Transverse colon (tissue), 4 donors: ENCODE measurements at regions not wholly inside any gene's neighbourhood (a gene's known extent, or its start where the extent isn't known, plus 50 kb on each side); places are given as distances from the start of the nearest gene placed in this dataset.

Experiments used
- DNase-seq: peaks from one replicate; pipeline ENCODE4 v3.0.0-alpha.2; 2019
- H3K27ac ChIP-seq, 4 donors: fragments of 200-600 bp; sonication (generic); 2 replicates each; pipeline ENCODE4 v1.5.1; 2016 to 2018; ENCODE audit warnings: inconsistent platforms in 4 of 4
- H3K27me3 ChIP-seq: fragments of 200-600 bp; sonication (generic); 2 replicates; pipeline ENCODE4 v1.5.1; 2017; ENCODE audit warnings: inconsistent platforms
- H3K36me3 ChIP-seq, 4 donors: fragments of 200-600 bp; sonication (generic); 2 replicates each; pipeline ENCODE4 v1.5.1; 2017 to 2019; ENCODE audit warnings: inconsistent platforms in 4 of 4
- H3K4me1 ChIP-seq, 4 donors: fragments of 200-600 bp; sonication (generic); 2 replicates each; pipeline ENCODE4 v1.5.1; 2017 to 2020; ENCODE audit warnings: inconsistent platforms in 4 of 4
- H3K4me3 ChIP-seq, 4 donors: fragments of 200-600 bp; sonication (generic); 1 replicate in 1 of 4; 2 replicates in 3 of 4; pipeline versions ENCODE4 v1.5.1 to v1.6.1; 2017 to 2019; ENCODE audit warnings: inconsistent platforms in 4 of 4
- H3K9me3 ChIP-seq, 2 donors: fragments of 200-600 bp; sonication (generic); 2 replicates each; pipeline ENCODE4 v1.5.1; 2017 to 2019; ENCODE audit warnings: inconsistent platforms in 2 of 2
- EP300 ChIP-seq: sonication (generic); formaldehyde crosslinking; IDR thresholded peaks from one replicate; pipeline ENCODE4 v1.6.1; 2017; ENCODE audit warnings: antibody characterized with exemption, low read depth
- POLR2A ChIP-seq: fragments of 450-650 bp; IDR thresholded peaks from one replicate; pipeline ENCODE4 v1.6.1; 2016; ENCODE audit warnings: antibody characterized with exemption, mild to moderate bottlenecking, moderate library complexity
- POLR2AphosphoS5 ChIP-seq, 3 donors: sonication (generic); formaldehyde crosslinking; IDR thresholded peaks; one replicate each; pipeline ENCODE4 v1.6.1; 2016; ENCODE audit warnings: antibody characterized with exemption in 3 of 3
- WGBS, 2 donors: methylation state at CpG; one replicate each; pipeline ENCODE4 v1.1.5; 2018; ENCODE audit warnings: low coverage in 1 of 2; 5-methylcytosine and 5-hydroxymethylcytosine counted together
- in situ Hi-C, 4 donors: fragments of 200-750 bp; cut with MboI; loops; one replicate each; pipeline versions ENCODE4 v1.15.0 to v1.15.1; 2017; ENCODE audit warnings: low sequenced_read_pairs in 3 of 4, low pct_ligation_motif_present in 1 of 4, low pct_unique_long_range_greater_than_20kb in 1 of 4
- intact Hi-C: fragments of 100-400 bp; cut with DNase I; formaldehyde crosslinking; loops from one replicate; pipeline ENCODE4 v1.15.1; 2023; ENCODE audit warnings: low total_unique reads
- TF ChIP-seq, protein P1 (sequence below), 5 experiments: fragments of 200-600 bp in 3 of 5; fragments of 450-650 bp in 2 of 5; sonication (generic) in 3 of 5; IDR thresholded peaks; 1 replicate in 2 of 5; 2 replicates in 3 of 5; pipeline ENCODE4 v1.5.1; 2016 to 2017; ENCODE audit warnings: antibody characterized with exemption in 5 of 5, inconsistent platforms in 3 of 5, mild to moderate bottlenecking in 2 of 5, moderate library complexity in 1 of 5

DNA sequence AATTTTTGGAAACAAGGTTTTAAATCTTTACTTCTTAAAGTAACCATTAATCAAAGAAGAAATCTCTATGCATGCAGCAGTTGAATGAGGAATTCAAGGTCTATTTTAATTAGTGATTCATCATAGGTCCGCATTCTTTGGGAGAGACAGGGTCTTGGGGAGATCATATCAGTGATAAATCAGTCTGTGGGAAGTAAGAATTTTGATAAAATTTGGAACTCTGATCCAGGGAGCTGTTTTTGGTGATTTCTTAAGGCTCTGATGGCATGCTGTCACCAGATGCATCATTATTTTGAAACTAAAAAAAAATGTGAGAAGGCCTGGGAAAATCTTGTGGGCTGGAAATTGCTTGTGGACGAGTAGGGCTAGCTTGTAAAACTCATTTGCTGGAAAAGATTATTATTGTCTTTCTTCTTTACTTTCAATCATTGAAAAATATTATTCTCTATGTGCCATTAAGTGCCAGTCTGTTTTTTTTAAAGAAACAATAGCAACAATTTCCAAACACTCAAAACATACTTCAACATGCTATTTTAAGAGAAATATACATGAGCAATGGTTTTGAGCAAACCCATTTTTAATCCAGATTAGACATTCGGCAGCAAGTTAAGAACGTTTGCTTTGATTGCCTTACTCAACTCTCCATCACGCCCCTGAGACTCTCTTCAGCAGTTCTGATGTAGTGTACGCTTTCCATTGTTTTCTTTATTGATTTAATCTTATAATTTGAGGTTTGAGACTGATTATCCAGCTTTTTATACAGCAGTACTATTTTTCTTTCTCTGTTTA, 62.6 kb downstream of the ZBTB18 start:
- peaks cover 8% of the 10 kb centered on the region for H3K27me3 ChIP-seq
- TF ChIP-seq POLR2AphosphoS5 (IDR thresholded peaks at IDR 0.05), result no peak
- no peak for TF ChIP-seq EP300
- H3K4me3 ChIP-seq, result no peak overlapping the region
- H3K36me3 ChIP-seq, result no peaks in the 10 kb centered on the region
- 77 to 84% methylated on average over 6 of the region's 6 CpGs for WGBS, 2 donors
- no peak for DNase-seq
- no peak overlapping the region for H3K27ac ChIP-seq
- no peaks in the 10 kb centered on the region for H3K4me1 ChIP-seq
- intact Hi-C loops, result loop anchor here (5.0 kb wide), 1 partner anchor 356 kb away; no protein-coding TSS in a partner anchor
- in situ Hi-C loops, result no loop called here
- no peaks in the 10 kb centered on the region for H3K9me3 ChIP-seq

DNA sequence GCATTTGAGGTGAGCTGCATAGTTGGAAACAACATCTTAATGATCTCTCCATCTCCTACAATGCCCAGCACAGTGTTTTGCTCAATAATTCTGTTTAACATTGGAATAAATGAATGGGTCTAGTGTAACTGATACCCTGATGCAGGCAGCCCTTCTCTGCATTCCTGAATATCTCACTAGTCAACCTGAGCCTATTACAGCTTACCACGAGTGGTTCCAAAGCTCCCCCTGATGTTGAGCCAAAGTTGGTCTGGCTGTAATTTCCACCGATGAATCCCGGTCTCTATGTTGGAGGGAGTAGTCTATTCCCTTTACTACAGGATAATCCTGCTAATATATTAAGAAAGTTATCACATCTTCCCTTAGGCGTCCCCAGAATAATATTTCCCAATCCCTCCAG, 63.8 kb downstream of the ZBTB18 start:
- H3K4me3 ChIP-seq, result no peak overlapping the region
- DNase-seq, result no peak
- TF ChIP-seq, protein P1, sequence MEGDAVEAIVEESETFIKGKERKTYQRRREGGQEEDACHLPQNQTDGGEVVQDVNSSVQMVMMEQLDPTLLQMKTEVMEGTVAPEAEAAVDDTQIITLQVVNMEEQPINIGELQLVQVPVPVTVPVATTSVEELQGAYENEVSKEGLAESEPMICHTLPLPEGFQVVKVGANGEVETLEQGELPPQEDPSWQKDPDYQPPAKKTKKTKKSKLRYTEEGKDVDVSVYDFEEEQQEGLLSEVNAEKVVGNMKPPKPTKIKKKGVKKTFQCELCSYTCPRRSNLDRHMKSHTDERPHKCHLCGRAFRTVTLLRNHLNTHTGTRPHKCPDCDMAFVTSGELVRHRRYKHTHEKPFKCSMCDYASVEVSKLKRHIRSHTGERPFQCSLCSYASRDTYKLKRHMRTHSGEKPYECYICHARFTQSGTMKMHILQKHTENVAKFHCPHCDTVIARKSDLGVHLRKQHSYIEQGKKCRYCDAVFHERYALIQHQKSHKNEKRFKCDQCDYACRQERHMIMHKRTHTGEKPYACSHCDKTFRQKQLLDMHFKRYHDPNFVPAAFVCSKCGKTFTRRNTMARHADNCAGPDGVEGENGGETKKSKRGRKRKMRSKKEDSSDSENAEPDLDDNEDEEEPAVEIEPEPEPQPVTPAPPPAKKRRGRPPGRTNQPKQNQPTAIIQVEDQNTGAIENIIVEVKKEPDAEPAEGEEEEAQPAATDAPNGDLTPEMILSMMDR (IDR thresholded peaks at IDR 0.05), result no peak
- TF ChIP-seq POLR2AphosphoS5 (IDR thresholded peaks at IDR 0.05), result no peak
- no peak for TF ChIP-seq POLR2A
- no peak for TF ChIP-seq EP300
- H3K36me3 ChIP-seq, result no peaks in the 10 kb centered on the region
- no peaks in the 10 kb centered on the region for H3K4me1 ChIP-seq
- WGBS, 2 donors, result 54 to 75% methylated on average over 2 to 4 of the region's 4 CpGs
- H3K27ac ChIP-seq, result no peak overlapping the region
- intact Hi-C loops, result loop anchor here (5.0 kb wide), 1 partner anchor 358 kb away; no protein-coding TSS in a partner anchor
- peaks cover 8% of the 10 kb centered on the region for H3K27me3 ChIP-seq
- H3K9me3 ChIP-seq, result no peaks in the 10 kb centered on the region
- in situ Hi-C loops, result no loop called here

DNA sequence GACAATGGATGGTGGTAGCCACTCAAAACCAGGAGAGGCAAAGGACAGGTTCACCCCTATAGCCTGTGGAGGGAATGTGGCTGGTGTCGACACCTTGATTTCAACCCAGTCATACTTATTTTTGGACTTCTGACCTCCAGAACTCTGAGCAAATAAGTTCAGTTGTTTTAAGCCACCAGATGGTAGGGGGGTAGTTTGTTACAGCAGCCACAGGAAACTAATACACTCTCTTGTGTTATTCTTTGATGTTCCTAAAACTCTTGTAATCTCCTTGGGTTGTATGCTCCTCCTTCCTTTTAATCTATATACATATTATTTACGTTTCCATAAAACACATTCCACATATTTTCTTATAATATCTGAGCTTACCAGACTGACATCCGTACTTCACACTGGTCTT, 65.9 kb downstream of the ZBTB18 start:
- Histone ChIP-seq H3K4me3 (no peak overlapping the region), H3K9me3 (no peaks in the 10 kb centered on the region), H3K27me3 (peaks cover 8% of the 10 kb centered on the region), H3K27ac (no peak overlapping the region), H3K36me3 (no peaks in the 10 kb centered on the region), H3K4me1 (no peaks in the 10 kb centered on the region)
- no peak for DNase-seq
- intact Hi-C loops (no loop called here), in situ Hi-C loops (no loop called here)
- no peak for TF ChIP-seq POLR2A
- TF ChIP-seq POLR2AphosphoS5 (IDR thresholded peaks at IDR 0.05), result no peak
- TF ChIP-seq EP300, result no peak
- 93 to 94% methylated on average over 3 of the region's 3 CpGs for WGBS, 2 donors

DNA sequence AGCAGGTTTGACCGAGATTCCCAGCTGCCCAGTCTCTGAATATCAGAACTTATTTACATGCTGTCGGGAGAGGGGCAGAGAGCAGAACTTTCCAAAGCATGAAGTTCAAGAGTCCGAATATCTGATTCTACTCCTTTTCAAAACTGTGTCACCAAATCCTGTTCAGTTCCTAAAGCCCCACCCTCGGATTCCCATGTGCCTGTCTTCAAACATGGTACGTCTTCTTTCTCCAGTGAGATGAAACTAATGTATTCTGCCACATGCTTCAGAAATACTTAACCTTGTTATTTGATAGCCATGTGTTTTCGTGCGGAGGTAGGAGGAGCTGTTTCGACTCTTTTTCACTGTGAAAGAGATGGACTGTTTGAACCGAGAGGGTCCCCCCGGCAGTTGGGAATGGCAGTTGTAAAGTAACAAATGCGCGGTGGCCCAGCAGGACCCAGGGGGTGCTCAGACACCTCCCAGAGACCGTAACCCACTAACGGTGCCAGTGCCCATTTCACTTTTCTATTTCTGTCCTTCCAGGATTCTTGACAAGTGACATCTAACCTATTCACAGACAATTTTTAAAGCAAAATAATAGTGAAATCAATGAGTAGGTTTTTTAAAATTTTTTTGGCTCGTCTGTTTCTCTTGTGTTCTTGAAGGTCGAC, 67.2 kb downstream of the ZBTB18 start:
- in situ Hi-C loops, result no loop called here
- H3K27ac ChIP-seq, result no peak overlapping the region
- 62 to 74% methylated on average over 13 to 16 of the region's 16 CpGs for WGBS, 2 donors
- intact Hi-C loops, result no loop called here
- H3K36me3 ChIP-seq, result no peaks in the 10 kb centered on the region
- no peak overlapping the region for H3K4me3 ChIP-seq
- no peak for DNase-seq
- H3K27me3 ChIP-seq, result peaks cover 8% of the 10 kb centered on the region
- TF ChIP-seq POLR2AphosphoS5 (IDR thresholded peaks at IDR 0.05) (no peak), POLR2A (no peak), EP300 (no peak)
- TF ChIP-seq, protein P1 (IDR thresholded peaks at IDR 0.05), result no peak
- no peaks in the 10 kb centered on the region for H3K9me3 ChIP-seq
- H3K4me1 ChIP-seq, result no peaks in the 10 kb centered on the region

DNA sequence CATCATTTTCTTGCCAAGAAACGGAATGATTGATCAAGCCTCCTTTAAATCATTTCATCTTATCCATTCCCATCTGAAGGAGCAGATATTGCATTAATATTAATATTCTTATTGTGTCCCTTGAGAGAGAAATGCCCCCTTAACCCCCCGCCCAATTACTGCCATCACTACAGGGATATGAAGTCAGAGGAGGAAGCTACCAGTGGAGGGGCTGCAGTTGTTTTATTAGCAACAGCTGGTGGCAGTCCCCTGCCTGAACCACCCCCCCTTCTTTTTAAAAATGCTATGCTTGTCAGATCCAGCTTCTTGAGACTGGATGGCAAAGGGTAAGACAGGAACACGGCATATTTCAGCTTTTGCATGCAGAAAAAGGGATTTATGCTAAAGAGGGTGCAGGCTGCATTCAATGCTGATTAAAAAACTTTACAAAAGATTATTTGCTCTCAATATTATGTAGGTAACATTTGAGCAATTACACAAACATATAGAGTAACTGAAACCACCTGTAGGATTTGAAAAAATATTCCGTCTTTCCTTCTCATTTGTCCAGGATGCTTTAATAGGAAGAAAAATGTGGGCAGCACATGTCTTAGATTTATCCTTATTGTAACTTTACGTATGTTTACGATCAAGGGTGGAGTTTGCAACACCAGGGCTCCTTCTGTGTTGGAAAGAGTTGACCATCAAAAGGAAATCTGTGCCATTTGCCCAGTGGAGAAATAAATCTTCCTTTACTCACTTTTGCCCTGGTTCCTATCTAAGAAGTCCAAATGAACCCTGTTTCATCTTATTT, 77.7 kb downstream of the ZBTB18 start:
- DNase-seq, result no peak
- H3K27ac ChIP-seq, result no peak overlapping the region
- H3K4me3 ChIP-seq, result no peak overlapping the region
- TF ChIP-seq EP300 (no peak), POLR2AphosphoS5 (IDR thresholded peaks at IDR 0.05) (no peak), POLR2A (no peak)
- TF ChIP-seq, protein P1 (IDR thresholded peaks at IDR 0.05), result no peak
- H3K36me3 ChIP-seq, result no peaks in the 10 kb centered on the region
- intact Hi-C loops, result no loop called here
- H3K9me3 ChIP-seq, result no peaks in the 10 kb centered on the region
- 66 to 75% methylated on average over 4 to 6 of the region's 6 CpGs for WGBS, 2 donors
- H3K4me1 ChIP-seq, result no peaks in the 10 kb centered on the region
- H3K27me3 ChIP-seq, result no peaks in the 10 kb centered on the region
- in situ Hi-C loops, result no loop called here
